IMR-90 (cell line): ENCODE measurements at regions not wholly inside any gene's neighbourhood (a gene's known extent, or its start where the extent isn't known, plus 50 kb on each side); places are given as distances from the start of the nearest gene placed in this dataset.

Source experiments
- ATAC-seq: fragments of 200-7000 bp; cut with Tn5 transposase; 2 replicates; pipeline ENCODE4 v1.9.1; 2020; ENCODE audit warnings: low read depth, mild to moderate bottlenecking, moderate library complexity
- BruUV-seq: library from RNA; stranded (reverse); fragments of 400-500 nt; replicated peaks from 2 replicates; lab custom pipeline; 2021; lab: Mats Ljungman, UMichigan
- CTCF ChIA-PET: fragments of 300-600 bp; formaldehyde crosslinking; extraction: SDS; loops from one replicate; lab custom pipeline; 2021; ENCODE audit warnings: antibody characterized with exemption; lab: Yijun Ruan, JAX
- POLR2A ChIA-PET: fragments of 300-600 bp; sonication (Branson Sonifier 250); formaldehyde crosslinking; loops from one replicate; lab custom pipeline; 2022; ENCODE audit warnings: antibody characterized with exemption; ENCODE audit not compliant: unreplicated experiment; lab: Charles Lee
- DNase-seq: peaks from one replicate; pipeline ENCODE4 v3.0.0; 2013
- H2AFZ ChIP-seq: replicated peaks from 2 replicates; pipeline ENCODE3; 2013; ENCODE audit warnings: low read length, mild to moderate bottlenecking; ENCODE audit not compliant: poor library complexity
- H2AK5ac ChIP-seq: 2 replicates; pipeline ENCODE4 v1.6.1; 2013; ENCODE audit warnings: low read depth, low read length, inconsistent platforms
- H2AK9ac ChIP-seq: replicated peaks from 2 replicates; pipeline ENCODE3; 2013; ENCODE audit warnings: mild to moderate bottlenecking, low read depth, low read length, moderate library complexity; ENCODE audit not compliant: poor library complexity
- H2BK120ac ChIP-seq: 2 replicates; pipeline ENCODE4 v1.6.1; 2013; ENCODE audit warnings: low read depth, low read length, inconsistent platforms
- H2BK15ac ChIP-seq: 3 replicates; pipeline ENCODE4 v1.6.1; 2013; ENCODE audit warnings: low read depth, low read length, inconsistent platforms
- H2BK20ac ChIP-seq: 2 replicates; pipeline ENCODE4 v1.6.1; 2013; ENCODE audit warnings: low read depth, mild to moderate bottlenecking, inconsistent platforms, low read length, moderate library complexity
- H2BK5ac ChIP-seq: 2 replicates; pipeline ENCODE4 v1.6.1; 2013; ENCODE audit warnings: mild to moderate bottlenecking, low read depth, low read length, inconsistent platforms; ENCODE audit not compliant: poor library complexity, severe bottlenecking
- H3K14ac ChIP-seq: replicated peaks from 2 replicates; pipeline ENCODE4 v1.6.1; 2013; ENCODE audit warnings: low read depth, low read length, inconsistent platforms
- H3K18ac ChIP-seq: 2 replicates; pipeline ENCODE4 v1.6.1; 2013; ENCODE audit warnings: low read depth, low read length, control low read depth
- H3K23ac ChIP-seq: 2 replicates; pipeline ENCODE4 v1.6.1; 2013; ENCODE audit warnings: low read depth, low read length, inconsistent platforms
- H3K27ac ChIP-seq: 2 replicates; pipeline ENCODE4 v1.5.1; 2013; ENCODE audit warnings: mild to moderate bottlenecking, control low read depth, low read length; ENCODE audit not compliant: insufficient read depth
- H3K27me3 ChIP-seq: 2 replicates; pipeline ENCODE4 v1.6.1; 2013; ENCODE audit warnings: low read length; ENCODE audit not compliant: control insufficient read depth, insufficient read depth
- H3K36me3 ChIP-seq: 2 replicates; pipeline ENCODE4 v1.6.1; 2013; ENCODE audit warnings: low read length, mixed read lengths; ENCODE audit not compliant: control insufficient read depth, insufficient read depth
- H3K4ac ChIP-seq: 2 replicates; pipeline ENCODE4 v1.6.1; 2013; ENCODE audit warnings: low read depth, low read length, inconsistent platforms
- H3K4me1 ChIP-seq: 2 replicates; pipeline ENCODE4 v1.6.1; 2013; ENCODE audit warnings: low read length, mixed read lengths; ENCODE audit not compliant: control insufficient read depth, insufficient read depth
- H3K4me2 ChIP-seq: 2 replicates; pipeline ENCODE4 v1.6.1; 2013; ENCODE audit warnings: low read depth, mild to moderate bottlenecking, control low read depth, low read length, moderate library complexity
- H3K4me3 ChIP-seq: 2 replicates; pipeline ENCODE4 v1.5.1; 2013; ENCODE audit warnings: low read depth, mild to moderate bottlenecking, control low read depth, low read length, moderate library complexity; ENCODE audit not compliant: insufficient read depth
- H3K56ac ChIP-seq: 2 replicates; pipeline ENCODE4 v1.6.1; 2013; ENCODE audit warnings: low read length, inconsistent platforms; ENCODE audit not compliant: insufficient read depth; ENCODE audit errors: extremely low read depth
- H3K79me1 ChIP-seq, 2 experiments: 2 replicates each; pipeline ENCODE4 v1.6.1; 2013; ENCODE audit warnings: low read length in 2 of 2, inconsistent platforms in 1 of 2, low read depth in 1 of 2
- H3K9ac ChIP-seq: 2 replicates; pipeline ENCODE4 v1.6.1; 2013; ENCODE audit warnings: low read depth, low read length, control low read depth
- H3K9me1 ChIP-seq: 2 replicates; pipeline ENCODE4 v1.6.1; 2013; ENCODE audit warnings: low read length, inconsistent platforms; ENCODE audit not compliant: insufficient read depth
- H3K9me3 ChIP-seq: 2 replicates; pipeline ENCODE4 v1.6.1; 2013; ENCODE audit warnings: low read length; ENCODE audit not compliant: control insufficient read depth, insufficient read depth
- H4K20me1 ChIP-seq: 2 replicates; pipeline ENCODE4 v1.6.1; 2013; ENCODE audit warnings: low read length, inconsistent platforms; ENCODE audit not compliant: insufficient read depth
- H4K5ac ChIP-seq: 2 replicates; pipeline ENCODE4 v1.6.1; 2013; ENCODE audit warnings: mild to moderate bottlenecking, low read depth, low read length, control low read depth
- H4K8ac ChIP-seq, 2 experiments: 2 replicates each; pipeline ENCODE4 v1.6.1; 2013; ENCODE audit warnings: low read depth in 2 of 2, low read length in 2 of 2, control low read depth in 1 of 2, inconsistent platforms in 1 of 2
- H4K91ac ChIP-seq: 2 replicates; pipeline ENCODE4 v1.6.1; 2013; ENCODE audit warnings: low read depth, low read length, inconsistent platforms; ENCODE audit not compliant: insufficient read depth
- BHLHE40 ChIP-seq: fragments of 150-350 bp; IDR thresholded peaks from 2 replicates; pipeline ENCODE4 v1.6.1; 2016; ENCODE audit warnings: mild to moderate bottlenecking, low read depth, low read length
- CEBPB ChIP-seq: IDR thresholded peaks from 2 replicates; pipeline ENCODE4 v1.6.1; 2012; ENCODE audit warnings: low read depth, low read length, improper control_type of control experiment
- CHD1 ChIP-seq: IDR thresholded peaks from 2 replicates; pipeline ENCODE4 v1.6.1; 2012; ENCODE audit warnings: low read depth, low read length, improper control_type of control experiment
- CTCF ChIP-seq: conservative IDR thresholded peaks from 2 replicates; pipeline ENCODE4 v1.5.1; 2012; ENCODE audit warnings: mild to moderate bottlenecking, low read depth, low read length, improper control_type of control experiment
- ELK1 ChIP-seq: fragments of 150-350 bp; IDR thresholded peaks from 2 replicates; pipeline ENCODE4 v1.6.1; 2016; ENCODE audit warnings: low read depth, mild to moderate bottlenecking, low read length, moderate library complexity, borderline replicate concordance
- FOS ChIP-seq: fragments of 150-350 bp; IDR thresholded peaks from 2 replicates; pipeline ENCODE4 v1.6.1; 2016; ENCODE audit warnings: low read depth, low read length
- MAFK ChIP-seq: IDR thresholded peaks from 2 replicates; pipeline ENCODE4 v1.6.1; 2012; ENCODE audit warnings: low read depth, low read length, improper control_type of control experiment
- MAZ ChIP-seq: IDR thresholded peaks from 2 replicates; pipeline ENCODE4 v1.6.1; 2012; ENCODE audit warnings: low read depth, mild to moderate bottlenecking, low read length, improper control_type of control experiment, moderate library complexity, borderline replicate concordance
- MXI1 ChIP-seq: IDR thresholded peaks from 2 replicates; pipeline ENCODE4 v1.6.1; 2012; ENCODE audit warnings: low read depth, mild to moderate bottlenecking, low read length, moderate library complexity, borderline replicate concordance
- NFE2L2 ChIP-seq: fragments of 150-350 bp; IDR thresholded peaks from 2 replicates; pipeline ENCODE4 v1.6.1; 2016; ENCODE audit warnings: low read depth, mild to moderate bottlenecking, low read length
- POLR2A ChIP-seq: IDR thresholded peaks from 2 replicates; pipeline ENCODE4 v1.6.1; 2012; ENCODE audit warnings: mild to moderate bottlenecking, low read depth, low read length
- RAD21 ChIP-seq: IDR thresholded peaks from 2 replicates; pipeline ENCODE4 v1.6.1; 2012; ENCODE audit warnings: low read length, improper control_type of control experiment
- RCOR1 ChIP-seq: IDR thresholded peaks from 2 replicates; pipeline ENCODE4 v1.6.1; 2012; ENCODE audit warnings: mild to moderate bottlenecking, low read length, improper control_type of control experiment; ENCODE audit not compliant: insufficient replicate concordance
- RFX5 ChIP-seq: IDR thresholded peaks from 2 replicates; pipeline ENCODE4 v1.8.0; 2012; ENCODE audit warnings: low read depth, mild to moderate bottlenecking, low read length, moderate library complexity
- SMC3 ChIP-seq: fragments of 150-350 bp; IDR thresholded peaks from 2 replicates; pipeline ENCODE4 v1.6.1; 2016; ENCODE audit warnings: low read depth, mild to moderate bottlenecking, antibody characterized with exemption, low read length, moderate library complexity
- USF2 ChIP-seq: fragments of 150-350 bp; IDR thresholded peaks from 2 replicates; pipeline ENCODE4 v1.6.1; 2017; ENCODE audit warnings: mild to moderate bottlenecking, antibody characterized with exemption, low read length, low read depth
- WGBS, 2 experiments: methylation state at CpG; one replicate each; pipeline versions ENCODE4 v1.1.5 to v1.1.7; 2013; ENCODE audit warnings: missing lambda C conversion rate in 2 of 2; ENCODE audit not compliant: insufficient read length in 1 of 2; ENCODE audit errors: extremely low coverage in 2 of 2; 5-methylcytosine and 5-hydroxymethylcytosine counted together
- dilution Hi-C: fragments of 300-500 bp; cut with HindIII; formaldehyde crosslinking; loops from one replicate; pipeline ENCODE4 v1.14.3; 2018; ENCODE audit warnings: low sequenced_read_pairs; ENCODE audit not compliant: unreplicated experiment
- in situ Hi-C: fragments of 300-500 bp; cut with MboI; formaldehyde crosslinking; loops from 3 replicates; pipeline ENCODE4 v1.14.3; 2019; ENCODE audit warnings: low sequenced_read_pairs, inconsistent platforms, mixed read lengths
- intact Hi-C: fragments of 100-400 bp; cut with micrococcal nuclease; formaldehyde crosslinking; loops from 2 replicates; pipeline ENCODE4 v1.10.0; 2022

- Histone ChIP-seq H4K20me1 (no peaks in the 10 kb centered on the region), H3K23ac (no peak overlapping the region), H3K27me3 (no peaks in the 10 kb centered on the region), H3K27ac (no peak overlapping the region), H3K4me1 (peaks cover under 1% of the 10 kb centered on the region), H4K8ac (no peak overlapping the region), H2BK15ac (no peak overlapping the region), H3K9me3 (no peaks in the 10 kb centered on the region), H3K4me2 (no peak overlapping the region), H3K9ac (no peak overlapping the region), H3K14ac (no peak overlapping the region), H3K9me1 (0 out of 2 replicates have a peak, but pooled peaks cover under 1% of the 10 kb centered on the region), H2BK120ac (no peak overlapping the region), H3K4me3 (no peak overlapping the region), H2BK5ac (no peak overlapping the region), H2AK9ac (no peak overlapping the region), H4K5ac (no peak overlapping the region), H2AK5ac (no peak overlapping the region), H4K91ac (no peak overlapping the region), H3K18ac (no peak overlapping the region), H3K56ac (no peak overlapping the region), H2AFZ (no peak overlapping the region), H3K79me1 (peaks cover 0 to 1% of the 10 kb centered on the region in 2 experiments), H2BK20ac (no peak overlapping the region), H3K4ac (no peak overlapping the region), H3K36me3 (no peaks in the 10 kb centered on the region)
- ChIA-PET POLR2A (no interaction called here), CTCF (no interaction called here)
- intact Hi-C loops = no loop called here
- TF ChIP-seq MXI1 (no peak), FOS (no peak), MAFK (no peak), POLR2A (no peak), CTCF (no peak), RFX5 (no peak), CHD1 (no peak), ELK1 (no peak), MAZ (no peak), RAD21 (no peak), BHLHE40 (no peak), USF2 (no peak), CEBPB (no peak), SMC3 (no peak), NFE2L2 (no peak), RCOR1 (no peak)
- no TSS peak for BruUV-seq
- in situ Hi-C loops = no loop called here
- DNase-seq = no peak
- no CpG with 5 or more reads among the region's 5 CpGs for WGBS, 2 experiments
- dilution Hi-C loops = no loop called here
- ATAC-seq = no peak
Measured at GRCh38 chr10:45552476-45552875, 120.1 kb downstream of the ZFAND4 start.
